CD14-positive monocyte (primary cell): ENCODE measurements at regions not wholly inside any gene's neighbourhood (a gene's known extent, or its start where the extent isn't known, plus 50 kb on each side); places are given as distances from the start of the nearest gene placed in this dataset.

Experiments used
- DNase-seq, 3 donors: peaks; one replicate each; pipeline ENCODE4 v3.0.0-alpha.2; 2011 to 2022
- H2AFZ ChIP-seq: 2 replicates; pipeline ENCODE4 v1.6.0; 2012; ENCODE audit warnings: mild to moderate bottlenecking, low read depth, low read length, inconsistent platforms; ENCODE audit not compliant: insufficient read depth, poor library complexity, severe bottlenecking
- H3K27ac ChIP-seq, 2 donors: 1 replicate in 1 of 2; 2 replicates in 1 of 2; pipeline ENCODE4 v1.5.1; 2012 to 2013; ENCODE audit warnings: low read length in 2 of 2, control low read depth in 1 of 2, inconsistent platforms in 1 of 2, low read depth in 1 of 2, mild to moderate bottlenecking in 1 of 2
- H3K27me3 ChIP-seq, 2 donors: one replicate each; pipeline versions ENCODE4 v1.6.0 to v1.6.1; 2011 to 2013; ENCODE audit warnings: low read length in 2 of 2; ENCODE audit not compliant: control insufficient read depth in 2 of 2, insufficient read depth in 2 of 2
- H3K36me3 ChIP-seq, 2 donors: replicated peaks in 1 of 2; 1 replicate in 1 of 2; 2 replicates in 1 of 2; pipeline versions ENCODE4 v1.5.1 to v1.6.1; 2012 to 2013; ENCODE audit warnings: low read length in 2 of 2, control low read depth in 1 of 2, inconsistent platforms in 1 of 2, mild to moderate bottlenecking in 1 of 2; ENCODE audit not compliant: insufficient read depth in 2 of 2, control insufficient read depth in 1 of 2
- H3K4me1 ChIP-seq, 2 donors: 1 replicate in 1 of 2; 2 replicates in 1 of 2; pipeline versions ENCODE4 v1.5.1 to v1.6.1; 2012 to 2013; ENCODE audit warnings: low read length in 2 of 2, control low read depth in 1 of 2, inconsistent platforms in 1 of 2, mild to moderate bottlenecking in 1 of 2, moderate library complexity in 1 of 2; ENCODE audit not compliant: insufficient read depth in 2 of 2, control insufficient read depth in 1 of 2
- H3K4me2 ChIP-seq: replicated peaks from 2 replicates; pipeline ENCODE3; 2012; ENCODE audit warnings: low read length, moderate library complexity, mild to moderate bottlenecking; ENCODE audit not compliant: poor library complexity, severe bottlenecking; ENCODE audit errors: extremely low read depth
- H3K4me3 ChIP-seq, 3 experiments: fragments of 200-600 bp in 1 of 3; sonication (generic) in 1 of 3; replicated peaks in 1 of 3; 1 replicate in 2 of 3; 2 replicates in 1 of 3; pipeline ENCODE4 v1.5.1; 2011 to 2013; ENCODE audit warnings: low read length in 3 of 3, mild to moderate bottlenecking in 3 of 3, control low read depth in 2 of 3, low read depth in 2 of 3, inconsistent platforms in 1 of 3, moderate library complexity in 1 of 3
- H3K79me2 ChIP-seq: 2 replicates; pipeline ENCODE4 v1.6.0; 2012; ENCODE audit warnings: mild to moderate bottlenecking, control low read depth, inconsistent platforms, low read length, moderate library complexity; ENCODE audit not compliant: insufficient read depth
- H3K9ac ChIP-seq: 2 replicates; pipeline ENCODE4 v1.6.0; 2017; ENCODE audit warnings: low read length, mild to moderate bottlenecking; ENCODE audit not compliant: insufficient read depth, poor library complexity, severe bottlenecking
- H3K9me3 ChIP-seq, 2 donors: replicated peaks in 1 of 2; 1 replicate in 1 of 2; 2 replicates in 1 of 2; pipeline versions ENCODE4 v1.5.1 to v1.6.1; 2012 to 2013; ENCODE audit warnings: low read length in 2 of 2, control low read depth in 1 of 2; ENCODE audit not compliant: control insufficient read depth in 1 of 2, insufficient read depth in 1 of 2
- H4K20me1 ChIP-seq: 2 replicates; pipeline ENCODE4 v1.6.0; 2012; ENCODE audit warnings: mild to moderate bottlenecking, low read length, control low read depth, moderate library complexity; ENCODE audit not compliant: insufficient read depth
- H3K27ac Mint-ChIP-seq, 7 donors: one replicate each; pipeline ENCODE4 v1.8.0; 2020; ENCODE audit warnings: mild to moderate bottlenecking in 7 of 7, mixed read lengths in 7 of 7, moderate library complexity in 6 of 7, inconsistent platforms in 2 of 7
- H3K27me3 Mint-ChIP-seq, 3 donors: one replicate each; pipeline ENCODE4 v1.8.0; 2021 to 2022; ENCODE audit warnings: low read depth in 3 of 3, mild to moderate bottlenecking in 3 of 3, mixed read lengths in 3 of 3, moderate library complexity in 3 of 3, inconsistent platforms in 1 of 3
- H3K36me3 Mint-ChIP-seq, 2 donors: one replicate each; pipeline ENCODE4 v1.8.0; 2020; ENCODE audit warnings: mixed read lengths in 2 of 2, inconsistent platforms in 1 of 2, mild to moderate bottlenecking in 1 of 2
- H3K4me1 Mint-ChIP-seq: one replicate; pipeline ENCODE4 v1.8.0; 2020; ENCODE audit warnings: mild to moderate bottlenecking, mixed read lengths
- H3K4me3 Mint-ChIP-seq, 2 donors: one replicate each; pipeline ENCODE4 v1.8.0; 2020; ENCODE audit warnings: mild to moderate bottlenecking in 2 of 2, mixed read lengths in 2 of 2, moderate library complexity in 1 of 2
- H3K9me3 Mint-ChIP-seq, 7 donors: one replicate each; pipeline ENCODE4 v1.8.0; 2020 to 2022; ENCODE audit warnings: mixed read lengths in 7 of 7, mild to moderate bottlenecking in 6 of 7, moderate library complexity in 6 of 7, inconsistent platforms in 2 of 7
- WGBS: methylation state at CpG from one replicate; pipeline ENCODE4 v1.1.5; 2013; ENCODE audit warnings: missing lambda C conversion rate; ENCODE audit not compliant: insufficient coverage; 5-methylcytosine and 5-hydroxymethylcytosine counted together
- intact Hi-C, 2 donors: fragments of 100-400 bp; cut with micrococcal nuclease; formaldehyde crosslinking; loops; one replicate each; pipeline versions ENCODE4 v1.15.0 to v1.15.1; 2023
- TF ChIP-seq, protein P1 (sequence below): fragments of 200-600 bp; IDR thresholded peaks from one replicate; pipeline ENCODE4 v1.8.0; 2022; ENCODE audit warnings: antibody characterized with exemption, mild to moderate bottlenecking

DNA sequence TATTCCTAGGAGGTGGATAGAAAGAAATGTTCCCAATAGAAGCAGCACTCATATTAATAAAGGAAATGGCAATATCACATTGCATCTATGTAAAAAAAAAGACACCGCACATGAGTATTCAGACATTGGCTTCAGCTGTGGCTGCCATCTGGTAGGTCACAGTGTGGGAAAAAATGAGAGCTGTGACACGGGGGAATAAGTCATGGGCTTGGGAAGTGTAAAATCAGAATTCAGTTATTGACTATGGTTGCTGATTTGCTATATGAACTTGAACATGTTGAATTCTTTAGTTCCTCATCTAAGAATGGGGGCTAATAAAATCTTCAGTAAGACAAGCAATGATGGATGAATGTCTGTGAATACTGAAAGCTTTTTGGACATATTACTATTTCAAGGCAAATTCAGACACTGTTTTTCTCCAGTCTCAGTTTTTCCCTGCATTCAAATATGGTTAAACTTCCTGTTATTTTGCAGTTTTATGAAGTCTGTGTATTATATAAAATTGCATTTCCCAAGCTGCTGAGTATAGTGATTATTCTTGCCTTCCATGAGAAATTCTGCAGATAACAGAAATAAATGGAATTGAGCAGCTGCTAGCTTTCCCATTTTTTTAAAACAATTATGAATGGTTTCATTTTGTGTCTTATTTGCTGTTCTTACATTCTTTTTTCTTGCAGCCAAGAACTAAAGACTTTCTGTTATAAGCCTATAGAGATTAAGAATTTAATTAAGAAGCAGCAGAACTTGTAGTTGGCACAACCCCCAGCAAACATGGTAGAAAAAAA is 221.0 kb downstream of the ANKRD50 start:
- Histone ChIP-seq H3K4me2 (no peak overlapping the region), H3K9me3 (no peaks in the 10 kb centered on the region), H4K20me1 (no peaks in the 10 kb centered on the region), H3K4me3 (no peak overlapping the region), H3K79me2 (no peaks in the 10 kb centered on the region), H3K36me3 (no peaks in the 10 kb centered on the region), H3K27me3 (no peaks in the 10 kb centered on the region), H3K4me1 (no peaks in the 10 kb centered on the region), H3K27ac (no peak overlapping the region), H2AFZ (no peak overlapping the region), H3K9ac (no peak overlapping the region)
- Mint-ChIP-seq H3K4me3 (no peak overlapping the region), H3K9me3 (peaks cover 0 to 4% (median 2%) of the 10 kb centered on the region in 7 donors), H3K4me1 (no peaks in the 10 kb centered on the region), H3K27ac (no peak overlapping the region), H3K27me3 (no peaks in the 10 kb centered on the region), H3K36me3 (no peaks in the 10 kb centered on the region)
- 92% methylated on average over 1 of the region's 2 CpGs for WGBS
- DNase-seq = no peak
- intact Hi-C loops = no loop called here
- TF ChIP-seq, protein P1, sequence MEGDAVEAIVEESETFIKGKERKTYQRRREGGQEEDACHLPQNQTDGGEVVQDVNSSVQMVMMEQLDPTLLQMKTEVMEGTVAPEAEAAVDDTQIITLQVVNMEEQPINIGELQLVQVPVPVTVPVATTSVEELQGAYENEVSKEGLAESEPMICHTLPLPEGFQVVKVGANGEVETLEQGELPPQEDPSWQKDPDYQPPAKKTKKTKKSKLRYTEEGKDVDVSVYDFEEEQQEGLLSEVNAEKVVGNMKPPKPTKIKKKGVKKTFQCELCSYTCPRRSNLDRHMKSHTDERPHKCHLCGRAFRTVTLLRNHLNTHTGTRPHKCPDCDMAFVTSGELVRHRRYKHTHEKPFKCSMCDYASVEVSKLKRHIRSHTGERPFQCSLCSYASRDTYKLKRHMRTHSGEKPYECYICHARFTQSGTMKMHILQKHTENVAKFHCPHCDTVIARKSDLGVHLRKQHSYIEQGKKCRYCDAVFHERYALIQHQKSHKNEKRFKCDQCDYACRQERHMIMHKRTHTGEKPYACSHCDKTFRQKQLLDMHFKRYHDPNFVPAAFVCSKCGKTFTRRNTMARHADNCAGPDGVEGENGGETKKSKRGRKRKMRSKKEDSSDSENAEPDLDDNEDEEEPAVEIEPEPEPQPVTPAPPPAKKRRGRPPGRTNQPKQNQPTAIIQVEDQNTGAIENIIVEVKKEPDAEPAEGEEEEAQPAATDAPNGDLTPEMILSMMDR = no peak

- Histone ChIP-seq H3K27me3 (no peaks in the 10 kb centered on the region), H3K9me3 (no peaks in the 10 kb centered on the region), H3K4me3 (no peak overlapping the region), H3K4me1 (no peaks in the 10 kb centered on the region), H3K27ac (no peak overlapping the region), H3K79me2 (no peaks in the 10 kb centered on the region), H4K20me1 (no peaks in the 10 kb centered on the region), H3K9ac (no peak overlapping the region), H3K36me3 (no peaks in the 10 kb centered on the region), H2AFZ (no peak overlapping the region), H3K4me2 (no peak overlapping the region)
- no peaks in the 10 kb centered on the region for H3K4me1 Mint-ChIP-seq
- no peak overlapping the region for H3K4me3 Mint-ChIP-seq
- peaks cover 0 to 6% (median 0%) of the 10 kb centered on the region in 7 donors for H3K9me3 Mint-ChIP-seq
- DNase-seq = no peak
- intact Hi-C loops = no loop called here
- H3K36me3 Mint-ChIP-seq = no peaks in the 10 kb centered on the region
- TF ChIP-seq, protein P1 = no peak
- no peak overlapping the region for H3K27ac Mint-ChIP-seq
- no CpG with 5 or more reads among the region's 3 CpGs for WGBS
- H3K27me3 Mint-ChIP-seq = peaks cover 0 to 4% (median 3%) of the 10 kb centered on the region in 3 donors
These were observed 213.3 kb downstream of the ANKRD50 start for GRCh38 chr4:124499261-124499660.
